ENCODE measurements at regions not wholly inside any gene's neighbourhood (a gene's known extent, or its start where the extent isn't known, plus 50 kb on each side); places are given as distances from the start of the nearest gene placed in this dataset.
A peak's percentile ranks its signal among the peaks of the same experiment; 100 is the strongest.

DNA sequence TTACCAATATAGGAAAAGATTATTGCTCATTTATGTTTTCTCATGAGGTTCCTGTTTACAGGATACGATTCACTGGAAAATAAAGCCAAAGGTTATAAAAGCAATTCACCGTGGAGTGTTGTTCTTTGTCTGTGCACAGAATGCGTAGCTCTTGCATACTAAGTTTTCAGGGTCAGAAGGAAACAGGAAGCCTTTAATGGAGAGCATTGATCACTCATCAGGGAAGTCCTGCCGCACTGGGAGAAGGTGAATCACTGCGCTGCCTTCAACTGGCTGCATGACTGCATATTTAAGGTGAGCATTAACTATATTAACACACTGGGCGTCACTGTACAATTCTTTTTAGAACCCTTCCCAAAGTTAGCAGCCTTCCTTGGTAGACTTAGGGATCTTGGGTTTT, 74.1 kb upstream of the SYK start:
- TF ChIP-seq, protein P1, sequence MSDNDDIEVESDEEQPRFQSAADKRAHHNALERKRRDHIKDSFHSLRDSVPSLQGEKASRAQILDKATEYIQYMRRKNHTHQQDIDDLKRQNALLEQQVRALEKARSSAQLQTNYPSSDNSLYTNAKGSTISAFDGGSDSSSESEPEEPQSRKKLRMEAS (IDR thresholded peaks at IDR 0.05): no peak
- TF ChIP-seq, protein P2, sequence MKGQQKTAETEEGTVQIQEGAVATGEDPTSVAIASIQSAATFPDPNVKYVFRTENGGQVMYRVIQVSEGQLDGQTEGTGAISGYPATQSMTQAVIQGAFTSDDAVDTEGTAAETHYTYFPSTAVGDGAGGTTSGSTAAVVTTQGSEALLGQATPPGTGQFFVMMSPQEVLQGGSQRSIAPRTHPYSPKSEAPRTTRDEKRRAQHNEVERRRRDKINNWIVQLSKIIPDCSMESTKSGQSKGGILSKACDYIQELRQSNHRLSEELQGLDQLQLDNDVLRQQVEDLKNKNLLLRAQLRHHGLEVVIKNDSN (IDR thresholded peaks at IDR 0.05): no peak
- TF ChIP-seq CEBPB (IDR thresholded peaks at IDR 0.05): no peak
- TF ChIP-seq TAF1 (IDR thresholded peaks at IDR 0.05; ENCODE audit: low read depth): no peak
- TF ChIP-seq, protein P3, sequence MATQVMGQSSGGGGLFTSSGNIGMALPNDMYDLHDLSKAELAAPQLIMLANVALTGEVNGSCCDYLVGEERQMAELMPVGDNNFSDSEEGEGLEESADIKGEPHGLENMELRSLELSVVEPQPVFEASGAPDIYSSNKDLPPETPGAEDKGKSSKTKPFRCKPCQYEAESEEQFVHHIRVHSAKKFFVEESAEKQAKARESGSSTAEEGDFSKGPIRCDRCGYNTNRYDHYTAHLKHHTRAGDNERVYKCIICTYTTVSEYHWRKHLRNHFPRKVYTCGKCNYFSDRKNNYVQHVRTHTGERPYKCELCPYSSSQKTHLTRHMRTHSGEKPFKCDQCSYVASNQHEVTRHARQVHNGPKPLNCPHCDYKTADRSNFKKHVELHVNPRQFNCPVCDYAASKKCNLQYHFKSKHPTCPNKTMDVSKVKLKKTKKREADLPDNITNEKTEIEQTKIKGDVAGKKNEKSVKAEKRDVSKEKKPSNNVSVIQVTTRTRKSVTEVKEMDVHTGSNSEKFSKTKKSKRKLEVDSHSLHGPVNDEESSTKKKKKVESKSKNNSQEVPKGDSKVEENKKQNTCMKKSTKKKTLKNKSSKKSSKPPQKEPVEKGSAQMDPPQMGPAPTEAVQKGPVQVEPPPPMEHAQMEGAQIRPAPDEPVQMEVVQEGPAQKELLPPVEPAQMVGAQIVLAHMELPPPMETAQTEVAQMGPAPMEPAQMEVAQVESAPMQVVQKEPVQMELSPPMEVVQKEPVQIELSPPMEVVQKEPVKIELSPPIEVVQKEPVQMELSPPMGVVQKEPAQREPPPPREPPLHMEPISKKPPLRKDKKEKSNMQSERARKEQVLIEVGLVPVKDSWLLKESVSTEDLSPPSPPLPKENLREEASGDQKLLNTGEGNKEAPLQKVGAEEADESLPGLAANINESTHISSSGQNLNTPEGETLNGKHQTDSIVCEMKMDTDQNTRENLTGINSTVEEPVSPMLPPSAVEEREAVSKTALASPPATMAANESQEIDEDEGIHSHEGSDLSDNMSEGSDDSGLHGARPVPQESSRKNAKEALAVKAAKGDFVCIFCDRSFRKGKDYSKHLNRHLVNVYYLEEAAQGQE (IDR thresholded peaks at IDR 0.05; ENCODE audit: low read depth): no peak
- TF ChIP-seq RAD21 (IDR thresholded peaks at IDR 0.05; ENCODE audit: low read depth): no peak
- TF ChIP-seq TEAD4 (IDR thresholded peaks at IDR 0.05): no peak
- TF ChIP-seq EP300 (IDR thresholded peaks at IDR 0.05; ENCODE audit: borderline replicate concordance): no peak

DNA sequence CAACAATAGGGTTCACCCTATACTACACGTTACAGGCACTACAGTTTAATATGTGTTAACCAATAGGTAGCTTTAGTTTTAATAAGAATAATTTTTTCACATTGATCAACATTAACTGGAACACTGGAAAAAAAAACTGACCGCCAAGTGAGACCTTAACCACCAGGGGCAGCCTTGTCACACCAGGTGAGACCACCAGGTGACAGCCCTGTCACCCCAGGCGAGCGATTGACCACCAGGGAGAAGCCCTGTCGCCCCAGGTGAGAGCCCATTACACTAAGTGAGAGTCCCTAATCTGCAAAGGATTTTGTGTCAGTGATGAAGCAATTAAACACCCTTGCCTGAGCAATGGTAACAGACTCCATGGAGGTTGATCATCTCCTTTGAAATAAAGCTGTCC, 75.4 kb upstream of the SYK start:
- TF ChIP-seq TAF1 (IDR thresholded peaks at IDR 0.05; ENCODE audit: low read depth): no peak
- no peak for TF ChIP-seq CREB1 (IDR thresholded peaks at IDR 0.05; ENCODE audit: low read depth)
- TF ChIP-seq RAD21 (IDR thresholded peaks at IDR 0.05; ENCODE audit: low read depth): peak; percentile 28; the same call in 1 of the 2 replicates
- no peak for TF ChIP-seq TCF12 (IDR thresholded peaks at IDR 0.05; ENCODE audit: low read depth)
- TF ChIP-seq NFIC (IDR thresholded peaks at IDR 0.05): no peak

DNA sequence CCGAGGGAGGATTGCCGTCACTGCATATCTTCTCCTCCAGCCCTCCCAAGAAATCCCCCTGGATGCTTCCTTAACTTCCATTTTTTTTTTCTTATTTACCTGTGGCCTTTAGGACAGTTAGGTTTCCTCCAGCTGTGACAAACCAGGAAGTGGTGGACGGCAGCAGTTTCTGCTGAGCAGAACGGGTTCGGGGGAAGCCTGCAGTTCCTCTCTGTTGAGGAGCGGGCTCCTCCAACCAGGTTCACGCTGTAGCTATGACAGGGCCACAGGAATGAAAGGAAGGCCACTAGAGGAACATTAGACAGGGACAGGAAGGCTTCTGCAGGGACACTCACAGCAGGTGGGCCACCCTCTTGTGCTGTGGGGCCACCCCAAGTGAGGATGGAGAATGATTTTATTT, 76.7 kb upstream of the SYK start:
- TF ChIP-seq TAF1 (IDR thresholded peaks at IDR 0.05; ENCODE audit: low read depth) (no peak), TEAD4 (IDR thresholded peaks at IDR 0.05) (no peak), FOXM1 (IDR thresholded peaks at IDR 0.05; ENCODE audit: borderline replicate concordance, low read depth) (no peak), RAD21 (IDR thresholded peaks at IDR 0.05; ENCODE audit: low read depth) (no peak), YY1 (IDR thresholded peaks at IDR 0.05; ENCODE audit: low read depth) (no peak), ZBTB7A (IDR thresholded peaks at IDR 0.05; ENCODE audit: low read depth) (no peak), EP300 (IDR thresholded peaks at IDR 0.05; ENCODE audit: borderline replicate concordance) (no peak), EGR1 (IDR thresholded peaks at IDR 0.05) (no peak), TCF12 (IDR thresholded peaks at IDR 0.05; ENCODE audit: low read depth) (no peak), NFIC (IDR thresholded peaks at IDR 0.05) (no peak)
- TF ChIP-seq, protein P1 (IDR thresholded peaks at IDR 0.05): no peak
- TF ChIP-seq, protein P3 (IDR thresholded peaks at IDR 0.05; ENCODE audit: low read depth): no peak

DNA sequence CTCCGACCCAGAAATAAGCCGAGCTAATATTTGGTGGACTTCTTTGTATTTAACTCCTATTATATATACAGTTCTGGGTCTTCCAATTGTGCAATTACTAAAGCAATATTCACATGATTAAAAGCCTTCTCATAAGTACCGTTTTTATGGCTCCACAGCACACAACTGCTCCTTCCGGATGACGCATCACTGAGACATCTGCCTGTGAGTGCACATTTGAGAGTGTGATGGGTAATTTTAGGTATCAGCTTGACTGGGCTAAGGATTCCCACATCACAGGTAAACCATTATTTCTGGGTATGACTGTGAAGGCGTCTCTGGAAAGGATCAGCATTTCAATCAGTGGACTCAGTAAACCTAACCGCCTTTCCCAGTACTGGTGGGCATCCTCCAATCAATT, 77.5 kb upstream of the SYK start:
- TF ChIP-seq, protein P1 (IDR thresholded peaks at IDR 0.05): no peak
- TF ChIP-seq, protein P3 (IDR thresholded peaks at IDR 0.05; ENCODE audit: low read depth): no peak
- no peak for TF ChIP-seq TAF1 (IDR thresholded peaks at IDR 0.05; ENCODE audit: low read depth)
- no peak for TF ChIP-seq FOXM1 (IDR thresholded peaks at IDR 0.05; ENCODE audit: borderline replicate concordance, low read depth)
- no peak for TF ChIP-seq TCF12 (IDR thresholded peaks at IDR 0.05; ENCODE audit: low read depth)
- no peak for TF ChIP-seq ZBTB7A (IDR thresholded peaks at IDR 0.05; ENCODE audit: low read depth)
- TF ChIP-seq EGR1 (IDR thresholded peaks at IDR 0.05): no peak
- TF ChIP-seq RAD21 (IDR thresholded peaks at IDR 0.05; ENCODE audit: low read depth): no peak
- no peak for TF ChIP-seq CREB1 (IDR thresholded peaks at IDR 0.05; ENCODE audit: low read depth)
- TF ChIP-seq CEBPB (IDR thresholded peaks at IDR 0.05): no peak
- TF ChIP-seq, protein P2 (IDR thresholded peaks at IDR 0.05): no peak
- no peak for TF ChIP-seq YY1 (IDR thresholded peaks at IDR 0.05; ENCODE audit: low read depth)
- no peak for TF ChIP-seq EP300 (IDR thresholded peaks at IDR 0.05; ENCODE audit: borderline replicate concordance)

DNA sequence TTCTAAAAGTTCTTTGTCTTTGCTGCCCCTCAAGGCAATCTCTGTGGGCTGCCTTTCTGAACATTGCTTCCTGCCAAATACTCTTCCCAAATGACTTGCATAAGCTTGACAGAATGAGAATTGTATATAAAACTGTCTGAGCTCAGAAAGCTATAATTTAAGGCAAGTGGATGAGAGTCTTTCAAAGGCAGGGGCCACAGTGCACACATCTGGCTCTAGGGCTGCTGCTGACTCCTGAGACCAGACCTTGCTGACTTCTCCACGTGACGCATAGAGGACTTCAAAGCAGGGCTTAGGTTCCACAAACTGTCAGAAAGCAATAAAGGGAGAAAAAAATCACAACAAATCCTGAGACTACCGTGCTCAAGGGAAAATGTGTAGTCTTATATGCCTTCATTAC, 79.4 kb upstream of the DIRAS2 start:
- no peak for TF ChIP-seq YY1 (IDR thresholded peaks at IDR 0.05; ENCODE audit: low read depth)
- no peak for TF ChIP-seq TEAD4 (IDR thresholded peaks at IDR 0.05)
- no peak for TF ChIP-seq EGR1 (IDR thresholded peaks at IDR 0.05)
- TF ChIP-seq, protein P2 (IDR thresholded peaks at IDR 0.05): no peak
- no peak for TF ChIP-seq CEBPB (IDR thresholded peaks at IDR 0.05)
- TF ChIP-seq, protein P1 (IDR thresholded peaks at IDR 0.05): no peak
- no peak for TF ChIP-seq RAD21 (IDR thresholded peaks at IDR 0.05; ENCODE audit: low read depth)
- no peak for TF ChIP-seq TCF12 (IDR thresholded peaks at IDR 0.05; ENCODE audit: low read depth)
- TF ChIP-seq TAF1 (IDR thresholded peaks at IDR 0.05; ENCODE audit: low read depth): no peak
- no peak for TF ChIP-seq ZBTB7A (IDR thresholded peaks at IDR 0.05; ENCODE audit: low read depth)
- no peak for TF ChIP-seq EP300 (IDR thresholded peaks at IDR 0.05; ENCODE audit: borderline replicate concordance)
- TF ChIP-seq CREB1 (IDR thresholded peaks at IDR 0.05; ENCODE audit: low read depth): no peak
